Fibroblast of lung (primary cell): ENCODE measurements at regions not wholly inside any gene's neighbourhood (a gene's known extent, or its start where the extent isn't known, plus 50 kb on each side); places are given as distances from the start of the nearest gene placed in this dataset.

Experiments used
- CTCF ChIP-seq, 2 donors: IDR thresholded peaks in 1 of 2; conservative IDR thresholded peaks in 1 of 2; 1 replicate in 1 of 2; 2 replicates in 1 of 2; pipeline ENCODE4 v1.5.1; 2011 to 2012; ENCODE audit warnings: low read length in 2 of 2, control low read depth in 1 of 2, inconsistent platforms in 1 of 2, low read depth in 1 of 2, mild to moderate bottlenecking in 1 of 2
- EZH2 ChIP-seq: IDR thresholded peaks from 2 replicates; pipeline ENCODE4 v1.5.1; 2012; ENCODE audit warnings: low read length, control low read depth, mild to moderate bottlenecking; ENCODE audit errors: missing control alignments

- no peak for TF ChIP-seq CTCF (conservative IDR thresholded peaks at IDR 0.05 in 1 of 2, IDR thresholded peaks at IDR 0.05 in 1 of 2; ENCODE audit: low read depth in 1 of 2, low read length in 2 of 2)
- TF ChIP-seq EZH2 = no peak
These were observed 96.5 kb downstream of the GADD45G start for GRCh38 chr9:89701221-89701798.
